Left renal cortex interstitium (tissue), 4 donors: ENCODE measurements at regions not wholly inside any gene's neighbourhood (a gene's known extent, or its start where the extent isn't known, plus 50 kb on each side); places are given as distances from the start of the nearest gene placed in this dataset.
"Not testable (repeated sequence)": the region's sequence is repeated elsewhere in the genome, so short reads cannot be mapped to it uniquely, and the experiment has no call there.

ENCODE experiments used
- DNase-seq, 4 donors: peaks; one replicate each; pipeline ENCODE4 v3.0.0-alpha.2; 2013; ENCODE audit warnings: low read depth in 4 of 4, low spot score in 2 of 4, missing footprints in 1 of 4

DNA sequence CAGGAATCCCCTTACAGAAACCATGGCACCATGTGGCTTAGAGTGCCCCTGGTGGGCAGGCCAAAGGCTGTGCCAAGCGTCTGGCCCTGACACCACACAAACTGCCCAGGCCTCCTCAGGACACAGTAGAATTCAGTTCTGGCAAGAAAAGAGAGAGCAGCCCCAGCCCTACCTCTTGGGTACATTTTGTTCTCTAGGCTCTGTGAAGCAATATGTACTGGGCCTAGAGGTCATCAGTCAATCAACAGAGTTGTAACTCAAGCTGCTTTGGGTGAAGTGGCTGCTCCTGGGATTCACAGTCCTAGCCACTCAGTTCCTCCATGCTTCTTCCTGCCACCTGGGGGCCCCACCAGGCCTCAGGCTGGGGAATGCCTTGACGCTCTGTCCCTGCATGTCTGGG, 158.1 kb upstream of the MAMLD1 start:
- DNase-seq: no peak

DNA sequence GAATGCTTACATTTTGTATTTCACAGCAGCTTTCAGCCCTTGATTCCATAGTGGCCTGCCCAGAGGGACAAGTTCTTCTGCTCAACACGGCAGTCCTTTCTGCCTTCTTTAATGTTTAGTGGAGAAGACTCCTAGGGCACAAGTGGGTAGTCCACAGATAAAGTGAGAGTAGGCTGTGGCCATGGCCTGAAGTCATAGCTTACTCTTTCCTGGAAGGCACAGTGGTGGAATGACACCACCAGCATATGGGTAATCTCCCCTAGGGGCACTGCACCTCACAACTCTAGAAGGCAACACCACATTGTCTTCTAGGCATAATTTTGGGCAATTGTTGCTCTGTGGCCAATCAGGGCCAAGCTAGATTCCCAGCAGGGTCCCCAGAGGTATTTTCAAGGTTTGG, 155.4 kb upstream of the MAMLD1 start:
- no peak for DNase-seq

DNA sequence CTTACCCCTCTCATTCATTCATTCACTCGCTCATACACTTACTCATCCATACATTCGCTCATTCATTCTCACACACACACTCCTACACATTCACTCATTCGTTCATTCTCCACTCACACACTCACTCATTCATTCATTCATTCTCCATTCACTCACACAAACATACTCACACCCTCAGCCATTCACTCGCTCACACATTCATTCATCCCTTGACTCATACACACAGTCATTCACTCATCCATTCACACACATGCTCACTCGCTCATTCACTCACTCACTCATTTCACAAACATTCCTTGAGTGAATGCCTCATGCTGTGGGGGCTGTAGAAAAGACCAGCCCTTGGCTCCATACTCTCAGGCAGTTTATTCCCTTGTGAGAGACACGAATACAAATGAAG, 151.1 kb upstream of the MAMLD1 start:
- DNase-seq: no peak

DNA sequence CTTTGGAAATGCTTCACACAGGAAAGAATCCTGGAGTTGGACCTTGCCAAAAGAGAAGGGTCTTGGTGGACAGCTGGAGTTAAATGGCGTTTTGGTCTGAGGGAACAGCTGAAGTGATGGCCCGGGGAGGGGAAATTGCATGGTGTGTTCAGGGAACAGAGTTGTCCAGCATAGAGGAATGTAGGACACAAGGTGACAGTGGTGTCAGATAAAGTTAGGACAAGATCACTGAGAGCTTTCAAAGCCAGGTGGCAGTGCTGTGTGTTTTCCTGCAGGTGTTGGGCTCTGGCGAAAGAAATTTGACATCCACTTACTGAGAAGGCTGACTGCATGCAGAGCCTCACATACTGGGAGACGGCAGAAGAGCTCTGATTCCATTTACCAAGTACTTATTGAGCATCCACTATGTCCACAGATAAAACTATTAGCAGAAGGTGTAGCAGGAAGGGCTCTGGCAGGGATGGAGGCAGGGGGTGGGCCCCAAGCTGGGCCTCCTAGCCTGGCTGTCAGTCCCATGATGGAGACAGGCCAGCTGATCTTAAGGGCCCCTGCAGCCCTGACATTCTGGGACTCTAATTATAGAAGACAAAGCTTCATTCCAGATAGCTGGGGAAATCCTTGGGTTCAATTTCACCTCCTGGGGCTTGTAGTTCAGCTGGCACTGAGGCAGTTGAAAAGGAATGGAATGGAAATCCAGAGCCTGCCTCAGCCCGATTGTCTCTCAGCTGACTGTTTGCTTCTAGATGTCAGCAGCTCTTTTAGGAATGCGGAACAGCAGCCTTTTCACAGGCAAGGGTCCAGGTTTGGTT, 150.2 kb upstream of the MAMLD1 start:
- peak in 1 of 4 donors; percentile 3 for DNase-seq

DNA sequence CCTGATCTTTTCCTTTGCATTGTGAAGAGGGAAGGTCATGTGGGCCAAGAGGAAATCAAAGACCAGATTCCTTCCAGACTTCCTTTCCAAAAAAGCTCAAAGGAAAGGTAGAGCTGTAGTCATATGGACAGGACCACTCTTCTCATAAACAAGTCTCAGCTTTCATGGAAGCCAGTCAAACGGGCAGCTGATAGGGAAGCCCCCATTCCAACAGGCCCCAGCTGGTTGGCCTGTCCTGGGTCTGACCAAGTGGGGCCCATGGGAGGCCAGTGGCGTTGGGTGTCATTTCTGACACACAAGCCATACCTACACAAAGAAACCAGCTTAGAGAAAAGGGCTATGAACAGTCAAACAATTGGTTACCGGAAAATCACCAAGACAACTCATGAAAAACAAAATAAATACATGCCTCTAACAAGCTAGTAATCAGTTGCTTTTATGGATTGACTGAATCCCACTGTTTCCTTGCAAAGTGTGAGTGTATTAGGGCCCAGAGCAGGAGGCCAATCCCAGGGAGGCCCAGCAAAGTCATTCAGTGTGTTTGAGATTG, 149.6 kb upstream of the MAMLD1 start:
- DNase-seq: no peak

DNA sequence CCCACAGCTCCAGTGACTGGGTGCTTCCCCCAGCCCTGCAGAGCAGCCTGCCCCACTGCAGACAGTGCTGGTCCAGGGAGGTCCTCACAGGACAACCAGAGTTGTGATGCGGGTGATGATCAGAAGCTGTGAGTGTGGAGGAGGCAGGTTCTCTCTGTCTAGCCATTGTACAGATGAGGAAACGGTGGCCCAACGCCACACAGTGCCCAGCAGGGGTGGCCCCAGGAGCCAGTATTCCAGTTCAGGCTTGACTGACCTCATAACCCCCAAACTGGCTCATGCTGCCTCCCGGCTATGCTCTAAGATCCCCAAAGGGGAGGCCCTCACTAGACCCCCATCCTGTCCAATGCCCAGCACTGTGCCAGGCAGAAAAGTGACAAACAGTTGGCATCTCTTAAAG, 147.1 kb upstream of the MAMLD1 start:
- not testable (repeated sequence) for DNase-seq

DNA sequence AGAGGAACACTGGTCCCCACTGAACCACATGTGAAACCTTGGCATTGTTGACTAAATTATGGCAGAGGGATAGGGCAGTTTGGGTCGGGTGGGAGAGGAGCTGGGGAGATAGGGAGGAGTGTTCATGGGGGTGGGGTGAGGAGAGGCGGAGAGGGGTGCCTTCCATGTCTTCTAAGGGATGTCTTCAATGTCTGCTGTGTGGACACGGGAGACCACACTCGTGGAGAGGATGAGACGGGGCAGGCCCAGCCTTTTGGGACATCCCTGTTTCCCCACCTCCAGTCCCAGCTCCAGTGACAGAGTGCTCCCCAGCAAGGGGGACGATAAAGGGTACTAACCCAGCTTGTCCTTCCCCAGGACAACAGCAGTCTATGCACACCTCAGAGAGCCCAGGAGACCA, 146.4 kb upstream of the MAMLD1 start:
- DNase-seq: no peak

DNA sequence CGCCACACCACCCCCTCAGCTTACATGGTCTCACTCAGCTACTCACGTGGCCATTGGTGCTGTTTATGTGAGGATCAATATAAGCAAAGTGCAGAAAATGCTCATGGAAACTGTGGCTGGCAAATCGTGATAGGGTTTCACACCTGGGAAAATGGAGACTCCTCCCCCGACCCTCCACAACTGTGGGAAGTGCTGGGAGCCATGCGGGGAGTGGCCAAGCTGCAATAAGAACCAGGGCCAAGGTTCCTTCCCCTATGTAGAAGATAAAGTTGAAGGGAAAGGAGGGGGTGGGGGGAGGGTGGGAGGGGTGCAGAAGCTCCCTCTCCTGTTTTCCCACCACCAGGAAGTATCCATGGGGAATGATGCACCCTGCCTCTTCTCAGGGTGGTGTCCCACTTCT, 145.5 kb upstream of the MAMLD1 start:
- no peak for DNase-seq

DNA sequence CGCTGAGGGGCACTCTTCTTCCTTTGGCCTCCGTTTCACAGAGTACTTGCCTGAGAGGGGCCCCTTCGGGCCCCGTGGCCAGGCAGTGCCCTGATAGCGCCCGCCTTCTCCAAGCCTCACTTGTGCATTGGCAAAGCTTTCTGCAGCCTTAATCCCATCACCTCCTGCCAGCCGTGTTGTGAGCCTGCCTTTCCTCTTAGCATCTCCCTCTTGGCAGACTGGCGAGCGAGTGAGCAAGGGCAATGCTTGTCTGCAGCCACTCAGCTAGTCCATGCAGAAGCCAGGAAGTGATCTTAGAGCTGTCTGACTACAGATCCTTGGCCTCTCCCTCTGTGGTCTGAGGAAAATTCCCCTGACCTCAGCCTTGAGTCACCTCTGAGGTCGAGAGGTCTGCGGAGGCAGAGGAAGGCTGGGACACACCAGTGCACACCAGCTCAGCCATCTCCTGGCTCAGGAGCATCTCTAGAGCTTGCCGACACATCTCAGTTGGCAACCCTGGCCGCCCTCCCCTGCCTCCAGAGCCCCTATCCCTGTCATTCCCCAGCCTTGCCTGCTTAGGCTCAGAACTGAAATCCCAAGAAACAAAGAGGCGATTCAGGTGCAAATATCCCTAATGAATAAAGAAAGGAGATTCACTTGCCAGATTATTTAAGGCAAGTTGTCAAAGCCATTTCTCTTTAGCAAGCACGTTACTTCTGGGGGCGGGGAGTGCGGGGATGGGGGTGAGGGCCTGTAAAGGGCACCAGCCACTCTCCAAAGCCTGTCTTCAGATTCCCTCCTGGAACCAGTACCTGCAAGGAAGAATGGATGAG, 143.5 kb upstream of the MAMLD1 start:
- no peak for DNase-seq

DNA sequence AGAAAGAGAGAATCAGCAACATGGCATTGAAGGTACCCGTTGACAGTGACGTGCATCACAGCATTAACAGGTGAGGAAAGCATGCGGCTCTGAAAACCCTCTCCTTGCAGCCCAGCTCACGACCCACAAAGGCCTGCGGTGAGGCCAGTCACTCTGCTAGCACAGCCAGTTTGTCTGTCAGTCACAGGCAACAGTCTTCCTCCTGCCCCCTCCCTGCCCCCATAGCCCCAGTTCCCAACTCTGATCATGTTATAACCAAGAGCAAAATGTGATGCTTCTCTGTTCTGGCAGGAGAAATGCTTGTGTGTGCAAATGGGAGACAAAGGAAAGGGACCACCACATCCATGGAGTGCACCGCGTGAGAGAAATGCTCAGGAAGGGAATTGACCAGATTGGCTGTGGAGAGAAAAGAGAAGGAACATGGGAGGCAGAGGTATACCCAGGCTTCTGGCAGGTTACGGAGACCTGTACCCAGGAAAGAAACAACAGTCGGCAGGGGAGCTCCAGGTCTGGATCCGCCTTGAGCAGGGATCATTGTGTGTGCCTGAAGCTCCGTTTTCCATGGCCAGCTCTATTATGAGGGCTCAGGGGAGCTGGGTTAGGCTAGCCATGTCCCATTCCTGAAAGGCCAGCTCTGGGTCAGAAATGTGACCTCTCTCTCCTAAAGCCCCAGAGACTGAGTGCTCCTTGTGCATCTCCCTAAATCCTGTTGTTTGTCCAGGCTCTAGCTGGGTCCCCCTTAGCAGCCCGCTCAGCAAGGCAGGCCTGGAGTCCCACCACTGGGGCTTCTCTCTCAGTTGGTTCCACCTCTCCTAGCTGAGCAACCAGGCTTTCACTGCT, 139.7 kb upstream of the MAMLD1 start:
- DNase-seq: no peak

DNA sequence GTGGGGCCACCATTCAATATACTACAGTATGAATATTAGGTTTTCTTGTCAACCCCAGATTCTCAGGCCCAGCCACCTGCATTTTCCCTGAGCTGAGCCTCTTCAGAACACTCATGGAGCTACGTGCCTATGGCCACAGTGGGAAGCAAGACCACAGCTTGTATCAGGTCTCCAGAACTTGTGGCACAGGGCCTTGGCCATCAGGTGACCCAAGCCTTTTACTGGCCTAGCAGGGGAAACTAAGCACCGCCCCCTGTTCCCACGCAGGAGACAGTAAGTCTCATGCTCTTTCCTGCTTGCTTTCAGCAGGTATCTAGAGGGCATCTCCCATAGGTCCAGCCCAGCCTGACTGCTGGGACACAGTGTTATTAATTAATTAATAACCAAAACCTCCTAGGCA, 138.4 kb upstream of the MAMLD1 start:
- no peak for DNase-seq

DNA sequence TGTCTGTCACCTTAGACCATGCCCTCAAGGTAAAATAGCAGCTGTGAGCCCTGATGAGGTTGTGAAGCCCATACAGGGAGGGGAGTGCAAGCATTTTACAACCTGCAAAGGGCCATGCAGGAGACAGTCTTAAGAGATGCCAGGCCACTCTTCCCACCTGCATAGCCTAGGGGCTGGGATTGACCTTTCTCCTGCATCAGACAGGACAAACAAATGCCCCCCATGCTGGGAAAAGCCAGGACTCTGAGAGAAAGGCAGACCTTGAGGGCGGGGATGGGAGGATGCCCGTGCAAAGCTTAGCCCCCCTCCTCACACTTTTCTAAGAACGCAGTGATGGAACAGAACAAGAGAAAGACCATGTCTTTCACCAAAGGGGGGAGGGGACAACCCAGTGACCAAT, 137.9 kb upstream of the MAMLD1 start:
- no peak for DNase-seq

DNA sequence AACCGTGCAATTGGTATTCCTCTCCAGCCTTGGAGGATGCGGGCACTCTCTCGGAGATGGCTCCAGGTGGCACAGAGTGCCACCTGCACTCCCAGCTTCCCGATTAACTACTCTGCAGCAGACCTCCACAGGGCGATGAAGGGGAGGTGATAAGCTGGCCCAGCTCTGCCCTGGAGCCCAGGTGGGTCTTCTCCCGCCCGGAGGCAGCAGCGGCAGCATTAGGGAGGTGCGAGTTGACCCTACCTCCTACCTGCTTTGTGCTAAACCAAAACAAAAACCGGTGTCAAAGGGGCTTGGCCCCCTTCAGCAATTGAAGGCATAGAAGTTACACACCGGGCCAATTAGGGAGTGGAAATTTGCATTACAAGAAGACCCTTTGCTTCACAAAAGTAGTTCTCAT, 137.4 kb upstream of the MAMLD1 start:
- no peak for DNase-seq

DNA sequence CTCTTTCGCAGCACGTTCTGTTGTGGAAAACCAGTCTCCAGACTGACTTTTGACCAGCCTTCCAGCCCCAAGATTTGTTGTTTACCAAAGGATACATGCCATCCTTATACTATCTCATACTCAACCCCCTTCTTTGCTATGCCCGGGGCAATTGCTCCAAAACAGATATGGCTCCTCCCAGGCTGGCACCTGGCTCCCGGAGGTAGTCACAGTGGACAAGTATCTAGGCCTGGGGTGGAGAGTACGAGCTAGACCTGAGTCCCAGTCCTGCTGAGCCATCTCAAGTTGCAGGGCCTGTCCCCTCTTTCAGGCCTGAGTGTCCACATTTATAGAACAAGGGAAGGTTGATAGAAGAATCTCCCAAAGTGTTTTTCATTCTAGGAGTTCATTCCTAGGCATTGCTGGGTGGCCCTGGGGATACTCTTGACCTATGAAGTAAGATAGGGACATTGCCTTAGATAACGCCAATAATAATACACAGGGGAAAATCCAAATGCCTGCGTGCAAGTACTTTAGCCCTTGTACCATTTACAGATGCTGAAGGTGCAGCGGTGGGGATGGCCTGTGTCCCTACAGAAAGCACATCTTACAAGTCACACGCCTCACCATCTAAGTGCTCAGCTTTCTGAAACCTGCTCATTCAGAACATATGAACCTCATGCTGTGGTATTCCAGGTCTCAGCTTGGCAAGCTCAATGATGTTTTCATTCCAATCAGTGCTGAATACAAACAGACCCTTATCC, 136.7 kb upstream of the MAMLD1 start:
- no peak for DNase-seq

DNA sequence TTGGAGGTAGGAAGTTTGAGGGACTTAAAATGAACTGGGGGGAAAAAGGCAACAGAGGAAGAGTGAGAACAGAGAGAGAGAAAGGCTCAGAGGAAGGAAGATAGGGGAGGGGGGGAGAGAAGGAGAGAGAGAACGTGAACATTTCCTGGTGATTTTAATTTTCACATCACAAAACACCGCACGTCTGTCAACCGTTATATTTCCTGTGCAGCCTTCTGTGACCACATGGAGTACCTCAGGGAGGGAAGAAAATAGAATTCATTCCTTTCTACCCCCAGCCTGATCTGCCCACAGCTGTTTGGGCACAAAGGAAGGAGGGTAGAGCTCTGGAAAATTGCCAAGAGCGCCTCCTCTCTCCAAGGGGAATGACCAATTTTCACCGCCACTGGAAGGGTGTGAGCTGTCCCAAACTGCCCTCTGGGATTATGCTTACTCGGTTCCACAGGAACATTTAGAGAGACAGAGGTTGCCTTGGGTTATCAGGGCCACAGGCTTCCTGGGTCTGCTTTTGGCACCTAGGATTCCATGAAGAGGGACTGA, 135.7 kb upstream of the MAMLD1 start:
- no peak for DNase-seq

DNA sequence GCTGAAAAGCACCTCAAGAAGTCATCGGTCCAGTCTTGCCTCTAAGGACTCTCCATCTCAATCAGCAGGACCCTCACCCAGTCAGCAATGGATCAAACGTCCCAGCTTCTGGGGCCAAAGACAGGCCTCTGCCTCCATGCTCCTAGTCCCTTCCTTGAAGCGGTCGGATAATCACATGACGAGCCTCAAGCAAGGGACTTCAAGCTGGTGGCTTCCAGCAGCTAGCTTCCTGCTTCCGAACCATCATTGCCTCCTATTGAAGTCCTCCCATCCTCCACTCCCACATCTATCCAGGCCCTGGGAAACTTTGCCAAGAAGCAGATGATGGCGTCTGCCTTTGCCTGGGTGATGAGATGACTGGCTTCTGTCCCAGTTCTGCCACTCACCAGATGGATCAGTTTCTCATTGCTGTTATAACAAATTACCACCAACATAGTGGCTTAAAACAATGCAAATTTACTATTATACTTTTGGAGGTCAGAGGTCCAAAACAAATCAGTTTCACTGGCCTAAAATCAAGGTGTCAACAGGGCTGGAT, 135.2 kb upstream of the MAMLD1 start:
- DNase-seq: no peak

DNA sequence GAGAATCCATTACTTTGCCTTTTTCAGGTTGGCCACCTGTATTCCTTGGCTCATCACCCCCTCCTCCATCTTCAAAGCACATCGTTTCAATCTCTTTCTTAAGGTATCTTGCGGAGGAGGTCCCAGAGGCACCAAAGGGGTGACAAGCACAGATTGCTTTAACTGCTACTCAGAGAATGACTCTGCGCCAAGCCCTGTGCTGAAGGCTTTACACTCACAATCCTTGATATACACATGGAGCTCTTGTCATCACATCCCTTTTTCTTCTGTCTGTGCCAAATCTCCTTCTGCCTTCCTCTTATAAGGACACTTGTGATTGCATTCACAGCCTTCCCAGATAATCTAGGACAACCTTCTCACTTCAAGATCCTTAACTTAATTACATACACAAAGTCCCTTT, 134.7 kb upstream of the MAMLD1 start:
- no peak for DNase-seq

DNA sequence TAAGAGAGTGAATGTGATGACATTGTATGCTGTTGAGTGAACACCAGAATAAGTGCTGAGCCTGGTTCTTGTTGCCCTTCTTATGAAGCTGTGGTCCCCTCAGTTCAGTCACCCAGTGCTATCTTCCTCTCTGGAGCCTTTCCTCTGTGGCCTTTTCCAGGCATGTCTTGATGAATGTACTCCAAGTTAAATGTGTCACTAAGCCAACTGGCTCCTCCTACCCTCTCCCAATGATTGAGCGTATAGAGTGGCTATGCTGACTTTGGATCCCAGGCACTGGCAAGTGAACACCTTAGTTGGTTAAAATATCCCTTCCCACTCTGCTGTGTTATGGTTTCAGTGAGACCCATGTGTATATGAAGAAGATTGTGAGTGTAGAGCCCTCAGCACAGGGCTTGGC, 134.1 kb upstream of the MAMLD1 start:
- DNase-seq: no peak

DNA sequence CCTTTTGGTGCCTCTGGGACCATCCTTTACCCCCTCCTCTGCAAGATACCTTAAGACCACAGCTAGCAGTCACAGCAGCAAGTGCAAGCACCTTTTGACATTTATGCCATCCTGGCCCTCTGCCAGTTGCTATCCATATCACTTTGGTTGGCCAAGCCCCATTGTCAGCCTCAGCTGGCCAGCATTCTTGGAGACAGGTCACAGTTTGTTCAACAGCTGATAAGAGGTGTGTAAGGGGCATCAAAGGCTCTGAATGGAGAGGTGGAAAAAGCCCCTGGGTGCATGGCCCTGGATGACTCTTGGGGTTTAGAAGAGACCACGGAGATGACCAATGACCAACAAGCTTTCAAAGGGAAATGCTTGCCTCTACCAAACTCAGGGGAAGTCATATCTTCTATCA, 133.6 kb upstream of the MAMLD1 start:
- no peak for DNase-seq

DNA sequence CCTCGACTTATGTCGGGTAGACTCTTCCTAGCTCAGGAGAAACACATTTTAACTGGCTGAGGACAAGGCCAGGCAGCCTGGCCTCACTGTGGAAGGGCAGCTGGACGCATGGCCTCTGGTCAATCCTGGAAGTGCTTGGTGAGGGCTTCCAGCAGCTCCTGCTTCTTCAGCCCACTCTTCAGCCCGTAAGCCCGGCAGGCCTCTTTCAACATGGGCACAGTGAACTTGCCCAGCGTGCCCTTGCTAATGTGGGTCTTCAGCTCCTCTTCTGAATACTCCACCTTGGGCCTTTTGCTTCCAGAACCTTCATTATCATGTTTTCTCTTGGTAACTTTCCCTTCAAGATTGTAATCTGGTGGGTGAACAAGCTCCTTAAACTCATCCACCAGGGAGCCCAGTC, 132.2 kb upstream of the MAMLD1 start:
- DNase-seq: not testable (repeated sequence)
